HepG2 (cell line): ENCODE measurements at regions not wholly inside any gene's neighbourhood (a gene's known extent, or its start where the extent isn't known, plus 50 kb on each side); places are given as distances from the start of the nearest gene placed in this dataset.

Experiments used
- ATAC-seq: fragments of 200-7000 bp; cut with Tn5 transposase; 3 replicates; pipeline ENCODE4 v1.9.1; 2020; ENCODE audit warnings: mild to moderate bottlenecking, moderate library complexity
- BruUV-seq: library from RNA; stranded (reverse); fragments of 400-500 nt; replicated peaks from 2 replicates; lab custom pipeline; 2021; lab: Mats Ljungman, UMichigan
- CTCF ChIA-PET: fragments of 300-600 bp; formaldehyde crosslinking; extraction: SDS; loops from one replicate; lab custom pipeline; 2021; ENCODE audit warnings: low total read pairs, inconsistent platforms, low intra/inter-chr PET ratio; lab: Yijun Ruan, JAX
- POLR2A ChIA-PET: fragments of 350-600 bp; sonication (Branson Sonifier 250); formaldehyde crosslinking; loops from one replicate; lab custom pipeline; 2020; ENCODE audit warnings: antibody characterized with exemption, inconsistent platforms; lab: Yijun Ruan, JAX
- DNase-seq: peaks from one replicate; pipeline ENCODE4 v3.0.0-alpha.2; 2015; ENCODE audit warnings: low spot score
- FAIRE-seq: peaks from 3 replicates; lab custom pipeline; 2011; peaks lifted over from hg19 to GRCh38; lab: Jason Lieb, UNC
- H2AFZ ChIP-seq: one replicate; pipeline ENCODE4 v1.6.1; 2011; ENCODE audit warnings: low read length, inconsistent platforms
- H3K27ac ChIP-seq: fragments of 300-600 bp; 3 replicates; pipeline ENCODE4 v1.8.0; 2011; ENCODE audit warnings: mixed run types, mild to moderate bottlenecking, mixed read lengths, low read length, inconsistent platforms; ENCODE audit not compliant: insufficient read depth; ENCODE audit errors: extremely low read length
- H3K27me3 ChIP-seq, 2 experiments: fragments of 200-600 bp in 1 of 2; 2 replicates in 1 of 2; 3 replicates in 1 of 2; pipeline versions ENCODE4 v1.6.0 to v1.8.0; 2011; ENCODE audit warnings: low read length in 2 of 2, mild to moderate bottlenecking in 2 of 2, moderate library complexity in 2 of 2, inconsistent platforms in 1 of 2; ENCODE audit not compliant: insufficient read depth in 2 of 2, control insufficient read depth in 1 of 2
- H3K36me3 ChIP-seq, 2 experiments: fragments of 200-600 bp in 1 of 2; replicated peaks in 1 of 2; 2 replicates in 1 of 2; 3 replicates in 1 of 2; pipeline versions ENCODE4 v1.5.1 to v1.8.0; 2011; ENCODE audit warnings: low read length in 2 of 2, inconsistent platforms in 1 of 2; ENCODE audit not compliant: insufficient read depth in 2 of 2, control insufficient read depth in 1 of 2
- H3K4me1 ChIP-seq: 2 replicates; pipeline ENCODE4 v1.5.1; 2012; ENCODE audit warnings: low read length, inconsistent platforms; ENCODE audit not compliant: insufficient read depth
- H3K4me2 ChIP-seq: 2 replicates; pipeline ENCODE4 v1.6.0; 2011; ENCODE audit warnings: low read depth, low read length, inconsistent platforms
- H3K4me3 ChIP-seq, 3 experiments: fragments of 200-600 bp in 1 of 3; sonication (generic), shearing (Covaris generic) in 1 of 3; replicated peaks in 1 of 3; 2 replicates each; pipeline ENCODE4 v1.5.1; 2011 to 2016; ENCODE audit warnings: low read length in 3 of 3, inconsistent platforms in 2 of 3, low read depth in 2 of 3, mild to moderate bottlenecking in 2 of 3, control low read depth in 1 of 3, mixed read lengths in 1 of 3; ENCODE audit not compliant: insufficient read depth in 1 of 3
- H3K79me2 ChIP-seq: one replicate; pipeline ENCODE4 v1.6.1; 2011; ENCODE audit warnings: low read length, inconsistent platforms; ENCODE audit not compliant: insufficient read depth
- H3K9ac ChIP-seq: 2 replicates; pipeline ENCODE4 v1.6.0; 2011; ENCODE audit warnings: mild to moderate bottlenecking, low read depth, low read length, inconsistent platforms; ENCODE audit not compliant: insufficient read depth
- H3K9me3 ChIP-seq: 2 replicates; pipeline ENCODE4 v1.5.1; 2012; ENCODE audit warnings: mild to moderate bottlenecking, low read length
- H4K20me1 ChIP-seq: 2 replicates; pipeline ENCODE4 v1.6.0; 2011; ENCODE audit warnings: inconsistent platforms, mild to moderate bottlenecking, low read length, moderate library complexity; ENCODE audit not compliant: insufficient read depth
- ATF7 ChIP-seq, 2 experiments: fragments of 450-650 bp in 1 of 2; sonication (generic) in 1 of 2; formaldehyde crosslinking in 1 of 2; IDR thresholded peaks; 2 replicates each; pipeline versions ENCODE4 v1.4.0 to v1.6.1; 2016 to 2020; ENCODE audit warnings: antibody characterized with exemption in 1 of 2, mild to moderate bottlenecking in 1 of 2, missing genetic modification reagents in 1 of 2
- GTF2F1 ChIP-seq: fragments of 150-350 bp; IDR thresholded peaks from 2 replicates; pipeline ENCODE4 v1.6.1; 2014; ENCODE audit warnings: low read length
- HOXA9 ChIP-seq: sonication (generic); formaldehyde crosslinking; IDR thresholded peaks from 2 replicates; pipeline ENCODE4 v1.8.1; 2022; ENCODE audit warnings: missing genetic modification reagents, mild to moderate bottlenecking, moderate library complexity, borderline replicate concordance
- MAFK ChIP-seq, 2 experiments: IDR thresholded peaks in 1 of 2; conservative IDR thresholded peaks in 1 of 2; 2 replicates each; pipeline ENCODE4 v1.6.1; 2011; ENCODE audit warnings: improper control_type of control experiment in 2 of 2, low read length in 2 of 2
- NBN ChIP-seq: fragments of 450-650 bp; conservative IDR thresholded peaks from 2 replicates; pipeline ENCODE4 v1.6.1; 2017
- WGBS: methylation state at CpG from one replicate; pipeline ENCODE4 v1.1.6; 2017; ENCODE audit warnings: low lambda C conversion rate; 5-methylcytosine and 5-hydroxymethylcytosine counted together
- in situ Hi-C: cut with HindIII; loops from 2 replicates; pipeline ENCODE4 v1.10.0; 2017; ENCODE audit warnings: low pct_unique_long_range_greater_than_20kb; ENCODE audit not compliant: extremely low pct_ligation_motif_present
- intact Hi-C: fragments of 100-400 bp; cut with micrococcal nuclease; formaldehyde crosslinking; loops from one replicate; pipeline ENCODE4 v1.10.0; 2022; ENCODE audit not compliant: unreplicated experiment
- TF ChIP-seq, protein P1 (sequence below): IDR thresholded peaks from 2 replicates; pipeline ENCODE4 v1.6.1; 2016; ENCODE audit warnings: low read depth, control low read depth

DNA sequence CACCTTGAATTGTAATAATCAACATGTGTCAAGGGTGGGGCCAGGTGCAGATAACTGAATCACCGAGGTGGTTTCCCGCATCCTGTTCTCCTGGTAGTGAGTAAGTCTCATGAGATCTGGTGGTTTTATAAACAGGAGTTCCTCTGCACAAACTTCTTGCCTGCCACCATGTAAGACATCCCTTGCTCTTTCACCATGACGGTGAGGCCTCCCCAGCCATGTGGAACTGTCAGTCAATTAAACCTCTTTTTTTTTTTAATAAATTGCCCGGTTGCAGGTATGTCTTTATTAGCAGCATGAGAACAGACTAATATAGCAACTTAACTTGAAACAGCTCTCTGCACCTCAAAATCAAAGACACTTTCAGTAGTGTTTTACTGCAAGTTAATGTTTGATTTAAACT lies 121.6 kb downstream of the OGFRL1 start:
- no peaks in the 10 kb centered on the region for H3K36me3 ChIP-seq
- no peaks in the 10 kb centered on the region; a peak in 1 of 5 replicates for H3K27me3 ChIP-seq
- no peaks in the 10 kb centered on the region for H4K20me1 ChIP-seq
- no peak overlapping the region for H3K4me2 ChIP-seq
- intact Hi-C loops (no loop called here), in situ Hi-C loops (no loop called here)
- BruUV-seq, result no TSS peak
- FAIRE-seq (no peak), ATAC-seq (no peak), DNase-seq (no peak)
- H3K9ac ChIP-seq, result no peak overlapping the region
- no peak overlapping the region for H3K27ac ChIP-seq
- H2AFZ ChIP-seq, result no peak overlapping the region
- H3K79me2 ChIP-seq, result no peaks in the 10 kb centered on the region
- TF ChIP-seq, protein P1, sequence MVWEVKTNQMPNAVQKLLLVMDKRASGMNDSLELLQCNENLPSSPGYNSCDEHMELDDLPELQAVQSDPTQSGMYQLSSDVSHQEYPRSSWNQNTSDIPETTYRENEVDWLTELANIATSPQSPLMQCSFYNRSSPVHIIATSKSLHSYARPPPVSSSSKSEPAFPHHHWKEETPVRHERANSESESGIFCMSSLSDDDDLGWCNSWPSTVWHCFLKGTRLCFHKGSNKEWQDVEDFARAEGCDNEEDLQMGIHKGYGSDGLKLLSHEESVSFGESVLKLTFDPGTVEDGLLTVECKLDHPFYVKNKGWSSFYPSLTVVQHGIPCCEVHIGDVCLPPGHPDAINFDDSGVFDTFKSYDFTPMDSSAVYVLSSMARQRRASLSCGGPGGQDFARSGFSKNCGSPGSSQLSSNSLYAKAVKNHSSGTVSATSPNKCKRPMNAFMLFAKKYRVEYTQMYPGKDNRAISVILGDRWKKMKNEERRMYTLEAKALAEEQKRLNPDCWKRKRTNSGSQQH (CRISPR knock-in tag), result no peak
- TF ChIP-seq HOXA9, result no peak
- no peak for TF ChIP-seq NBN
- no peak for TF ChIP-seq ATF7 (IDR thresholded peaks at IDR 0.05)
- no peak for TF ChIP-seq ATF7 (CRISPR knock-in tag; IDR thresholded peaks at IDR 0.05)
- POLR2A ChIA-PET, result no interaction called here
- no peak overlapping the region for H3K4me3 ChIP-seq
- H3K9me3 ChIP-seq, result no peaks in the 10 kb centered on the region
- peaks cover under 1% of the 10 kb centered on the region; the same call in 1 of the 2 replicates for H3K4me1 ChIP-seq
- CTCF ChIA-PET, result no interaction called here
- WGBS, result 78% methylated on average over 4 of the region's 4 CpGs

DNA sequence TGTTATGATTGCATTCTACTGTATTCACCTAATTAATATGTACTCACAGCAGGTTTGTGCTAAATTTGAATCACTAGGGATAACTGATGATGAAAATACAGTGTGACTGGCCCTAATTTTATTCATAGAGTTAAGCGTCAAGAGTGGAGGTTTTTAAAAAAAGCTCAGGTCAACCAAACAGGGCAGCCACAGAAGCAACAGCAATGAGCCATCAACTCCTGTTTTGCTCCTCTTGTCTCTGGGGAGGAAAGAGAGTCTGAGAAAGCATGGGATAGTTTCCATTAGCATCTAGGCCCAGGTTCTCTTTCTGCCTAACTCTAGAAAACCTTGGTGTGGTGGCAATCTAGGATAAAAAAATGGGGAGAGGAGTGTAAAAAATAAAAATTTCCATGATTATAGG lies 122.1 kb downstream of the OGFRL1 start:
- DNase-seq (no peak), ATAC-seq (no peak), FAIRE-seq (no peak)
- in situ Hi-C loops (no loop called here), intact Hi-C loops (no loop called here)
- Histone ChIP-seq H4K20me1 (no peaks in the 10 kb centered on the region), H3K4me2 (no peak overlapping the region), H3K79me2 (no peaks in the 10 kb centered on the region), H2AFZ (no peak overlapping the region), H3K4me1 (no peaks in the 10 kb centered on the region), H3K36me3 (no peaks in the 10 kb centered on the region), H3K27me3 (no peaks in the 10 kb centered on the region; a peak in 1 of 5 replicates), H3K27ac (no peak overlapping the region), H3K9ac (no peak overlapping the region), H3K9me3 (no peaks in the 10 kb centered on the region), H3K4me3 (no peak overlapping the region)
- no peak for TF ChIP-seq GTF2F1
- TF ChIP-seq MAFK (conservative IDR thresholded peaks at IDR 0.05 in 1 of 2, IDR thresholded peaks at IDR 0.05 in 1 of 2; ENCODE audit: low read length in 2 of 2), result no peak
- CTCF ChIA-PET, result no interaction called here
- POLR2A ChIA-PET, result no interaction called here
- WGBS, result 97% methylated on average over 1 of the region's 1 CpG
- BruUV-seq, result no TSS peak
